Thymus (tissue), 11 donors: ENCODE measurements at regions not wholly inside any gene's neighbourhood (a gene's known extent, or its start where the extent isn't known, plus 50 kb on each side); places are given as distances from the start of the nearest gene placed in this dataset.

Source experiments
- DNase-seq, 9 donors: peaks; one replicate each; pipeline ENCODE4 v3.0.0-alpha.2; 2013; ENCODE audit warnings: low spot score in 9 of 9, low read depth in 6 of 9, missing footprints in 1 of 9
- H3K27ac ChIP-seq, 2 donors: one replicate each; pipeline ENCODE4 v1.5.1; 2013; ENCODE audit warnings: control low read depth in 1 of 2, low read depth in 1 of 2, low read length in 1 of 2, mild to moderate bottlenecking in 1 of 2, moderate library complexity in 1 of 2
- H3K27me3 ChIP-seq, 2 donors: one replicate each; pipeline ENCODE4 v1.5.1; 2013; ENCODE audit warnings: low read length in 1 of 2; ENCODE audit not compliant: control insufficient read depth in 2 of 2, insufficient read depth in 1 of 2
- H3K36me3 ChIP-seq, 2 donors: one replicate each; pipeline ENCODE4 v1.5.1; 2013; ENCODE audit warnings: low read length in 1 of 2, mild to moderate bottlenecking in 1 of 2, moderate library complexity in 1 of 2; ENCODE audit not compliant: control insufficient read depth in 2 of 2, insufficient read depth in 2 of 2
- H3K4me1 ChIP-seq, 2 donors: one replicate each; pipeline ENCODE4 v1.5.1; 2013; ENCODE audit warnings: low read length in 2 of 2; ENCODE audit not compliant: control insufficient read depth in 2 of 2, insufficient read depth in 2 of 2
- H3K4me3 ChIP-seq, 2 donors: one replicate each; pipeline ENCODE4 v1.5.1; 2013; ENCODE audit warnings: low read length in 2 of 2, control low read depth in 1 of 2, mild to moderate bottlenecking in 1 of 2
- H3K9me3 ChIP-seq, 2 donors: one replicate each; pipeline ENCODE4 v1.5.1; 2013; ENCODE audit warnings: low read length in 1 of 2, mild to moderate bottlenecking in 1 of 2; ENCODE audit not compliant: control insufficient read depth in 2 of 2, insufficient read depth in 1 of 2
- WGBS: extraction: QIAGEN DNeasy Blood & Tissue Kit; methylation state at CpG from one replicate; pipeline ENCODE4 v1.1.7; 2013; 5-methylcytosine and 5-hydroxymethylcytosine counted together
- donor health status: healthy.

DNA sequence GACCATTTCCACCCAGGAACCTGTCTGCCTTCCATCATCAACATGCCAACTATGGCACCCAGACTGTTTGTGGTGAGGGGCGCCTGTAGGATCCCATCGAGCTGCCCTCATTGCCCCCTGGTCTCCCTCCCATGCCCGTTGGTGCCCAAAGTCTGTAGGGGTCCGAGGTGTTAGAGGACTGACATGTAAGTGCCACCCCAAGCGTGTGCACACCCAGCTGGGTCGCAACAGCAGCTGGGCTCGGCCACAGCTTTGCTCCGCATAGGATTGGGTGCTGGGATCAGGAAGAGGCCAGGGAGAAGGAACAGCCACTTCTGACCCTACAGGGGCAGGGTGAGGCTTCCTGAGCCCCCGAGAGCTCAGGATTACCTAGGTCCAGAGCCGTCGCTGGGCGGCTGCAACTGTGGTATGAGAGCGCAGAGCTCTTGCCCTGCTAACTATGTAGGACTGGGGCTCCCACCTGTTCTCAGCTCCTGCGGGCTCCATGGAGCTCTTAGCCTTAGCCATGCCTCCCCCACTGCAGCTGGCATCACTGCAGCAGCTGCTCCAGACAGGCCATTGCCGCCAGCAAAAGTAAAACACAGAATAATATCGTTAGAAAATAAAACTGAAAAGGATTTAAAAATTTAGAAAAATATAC, 1160.3 kb downstream of the FSTL5 start:
- no peak overlapping the region for H3K27ac ChIP-seq
- DNase-seq: no peak
- H3K36me3 ChIP-seq: no peaks in the 10 kb centered on the region
- no peaks in the 10 kb centered on the region for H3K27me3 ChIP-seq
- peaks cover 0 to 11% of the 10 kb centered on the region in 2 donors for H3K9me3 ChIP-seq
- H3K4me3 ChIP-seq: no peak overlapping the region
- WGBS: 95% methylated on average over 16 of the region's 16 CpGs
- no peaks in the 10 kb centered on the region for H3K4me1 ChIP-seq

- H3K27me3 ChIP-seq: no peaks in the 10 kb centered on the region
- 91% methylated on average over 2 of the region's 2 CpGs for WGBS
- no peak overlapping the region for H3K4me3 ChIP-seq
- H3K4me1 ChIP-seq: no peaks in the 10 kb centered on the region
- H3K36me3 ChIP-seq: no peaks in the 10 kb centered on the region
- no peak overlapping the region for H3K27ac ChIP-seq
- no peak for DNase-seq
- peaks cover 0 to 11% of the 10 kb centered on the region in 2 donors for H3K9me3 ChIP-seq
Measured at GRCh38 chr4:161005746-161006145, 1158.1 kb downstream of the FSTL5 start.

DNA sequence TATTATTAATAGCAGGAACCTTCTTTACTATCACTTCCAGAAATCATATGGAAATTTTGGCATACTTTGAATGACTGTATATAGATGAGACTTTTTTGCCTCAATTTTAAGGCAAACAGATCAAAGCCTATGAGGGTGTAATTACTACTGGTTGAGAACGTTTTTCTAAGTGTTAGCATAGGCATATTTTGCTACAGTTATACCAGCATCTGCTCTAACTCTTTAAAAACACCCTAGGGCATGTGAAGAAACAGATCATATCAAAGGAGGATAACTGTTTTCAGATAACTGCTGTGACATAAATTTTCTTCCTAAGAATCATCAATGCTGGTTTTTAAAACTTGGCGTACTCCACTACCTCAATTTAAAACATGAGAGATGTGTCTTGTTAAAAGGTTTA, 1155.3 kb downstream of the FSTL5 start:
- Histone ChIP-seq H3K4me3 (no peak overlapping the region), H3K27ac (no peak overlapping the region), H3K36me3 (no peaks in the 10 kb centered on the region), H3K9me3 (peaks cover 0 to 3% of the 10 kb centered on the region in 2 donors), H3K4me1 (no peaks in the 10 kb centered on the region), H3K27me3 (no peaks in the 10 kb centered on the region)
- DNase-seq: no peak
- 83% methylated on average over 2 of the region's 2 CpGs for WGBS

- H3K9me3 ChIP-seq: no peaks in the 10 kb centered on the region
- H3K4me3 ChIP-seq: no peak overlapping the region
- WGBS: 94% methylated on average over 2 of the region's 2 CpGs
- DNase-seq: no peak
- no peaks in the 10 kb centered on the region for H3K27me3 ChIP-seq
- H3K36me3 ChIP-seq: no peaks in the 10 kb centered on the region
- H3K27ac ChIP-seq: no peak overlapping the region
- H3K4me1 ChIP-seq: no peaks in the 10 kb centered on the region
Measured at GRCh38 chr4:161010227-161010626, 1153.6 kb downstream of the FSTL5 start.
